GM18870 (cell line): ENCODE measurements at regions not wholly inside any gene's neighbourhood (a gene's known extent, or its start where the extent isn't known, plus 50 kb on each side); places are given as distances from the start of the nearest gene placed in this dataset.
"Not testable (repeated sequence)": the region's sequence is repeated elsewhere in the genome, so short reads cannot be mapped to it uniquely, and the experiment has no call there.

Source experiments
- ATAC-seq: cut with Tn5 transposase; IDR thresholded peaks from one replicate; pipeline ENCODE4 v1.9.1; 2021; ENCODE audit warnings: moderate library complexity; ENCODE audit not compliant: unreplicated experiment

- ATAC-seq: no peak
These were observed 280.3 kb upstream of the TUT7 start for GRCh38 chr9:86634501-86634900.

DNA sequence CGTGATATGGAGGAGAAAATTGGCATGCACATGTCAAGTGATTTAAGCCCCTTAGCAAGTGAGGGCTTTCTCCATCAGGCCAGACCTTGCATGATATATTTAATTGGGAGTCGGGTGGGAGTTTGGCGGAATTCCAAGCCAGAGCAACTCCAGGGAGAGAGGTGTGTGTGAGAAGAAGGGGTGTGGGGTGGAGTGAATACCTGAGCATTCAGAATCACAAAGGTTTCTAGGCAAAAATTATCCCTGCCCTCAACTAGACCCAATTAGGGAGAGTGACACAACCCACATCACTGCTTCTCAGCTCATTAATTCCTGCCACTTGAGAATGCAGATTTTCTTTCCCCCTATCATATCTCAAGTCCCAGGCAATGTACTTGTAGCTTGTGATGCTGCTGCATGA is 279.7 kb upstream of the TUT7 start:
- no peak for ATAC-seq

DNA sequence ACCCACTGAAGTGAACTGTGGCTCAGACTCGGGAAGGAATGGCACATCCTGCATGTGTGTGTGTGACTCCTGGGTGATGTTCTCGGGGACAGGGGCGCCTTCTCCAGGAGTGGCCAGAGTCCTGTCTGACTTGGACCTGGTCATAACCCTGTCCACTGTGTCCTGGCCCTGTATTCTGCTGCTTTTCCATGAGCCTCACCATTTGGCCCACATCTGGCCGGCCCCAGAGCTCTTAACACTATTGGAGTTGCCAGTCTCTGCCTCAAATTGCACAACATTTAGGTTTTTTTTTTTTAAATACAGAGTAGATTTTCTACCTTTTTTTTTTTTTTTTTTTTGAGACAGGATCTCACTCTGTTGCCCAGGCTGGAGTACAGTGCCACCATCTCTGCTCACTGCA is 278.3 kb upstream of the TUT7 start:
- no peak for ATAC-seq

- no peak for ATAC-seq
These were observed 275.3 kb upstream of the TUT7 start for GRCh38 chr9:86629530-86629929.

- ATAC-seq: no peak
These were observed 272.6 kb upstream of the TUT7 start for GRCh38 chr9:86626802-86627201.

DNA sequence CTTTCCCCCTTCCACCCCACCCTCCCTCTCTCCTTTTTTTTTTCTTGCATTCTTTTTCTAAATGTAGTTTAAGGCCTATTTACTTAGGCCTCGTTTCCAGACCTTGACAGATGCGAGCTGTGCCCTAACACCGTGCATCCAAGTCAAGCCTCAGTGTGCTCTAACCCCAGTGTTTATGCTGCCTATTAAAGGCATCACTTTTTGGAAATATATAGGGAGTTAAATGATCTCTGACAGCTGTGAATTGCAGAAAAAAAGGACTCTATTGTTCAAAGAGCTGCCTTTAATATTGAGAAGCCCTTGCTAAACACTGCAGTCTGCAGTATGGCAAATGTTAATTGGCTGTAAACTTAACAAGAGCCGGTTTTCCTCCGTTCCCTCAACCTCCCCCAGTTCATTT is 270.4 kb upstream of the TUT7 start:
- no peak for ATAC-seq

DNA sequence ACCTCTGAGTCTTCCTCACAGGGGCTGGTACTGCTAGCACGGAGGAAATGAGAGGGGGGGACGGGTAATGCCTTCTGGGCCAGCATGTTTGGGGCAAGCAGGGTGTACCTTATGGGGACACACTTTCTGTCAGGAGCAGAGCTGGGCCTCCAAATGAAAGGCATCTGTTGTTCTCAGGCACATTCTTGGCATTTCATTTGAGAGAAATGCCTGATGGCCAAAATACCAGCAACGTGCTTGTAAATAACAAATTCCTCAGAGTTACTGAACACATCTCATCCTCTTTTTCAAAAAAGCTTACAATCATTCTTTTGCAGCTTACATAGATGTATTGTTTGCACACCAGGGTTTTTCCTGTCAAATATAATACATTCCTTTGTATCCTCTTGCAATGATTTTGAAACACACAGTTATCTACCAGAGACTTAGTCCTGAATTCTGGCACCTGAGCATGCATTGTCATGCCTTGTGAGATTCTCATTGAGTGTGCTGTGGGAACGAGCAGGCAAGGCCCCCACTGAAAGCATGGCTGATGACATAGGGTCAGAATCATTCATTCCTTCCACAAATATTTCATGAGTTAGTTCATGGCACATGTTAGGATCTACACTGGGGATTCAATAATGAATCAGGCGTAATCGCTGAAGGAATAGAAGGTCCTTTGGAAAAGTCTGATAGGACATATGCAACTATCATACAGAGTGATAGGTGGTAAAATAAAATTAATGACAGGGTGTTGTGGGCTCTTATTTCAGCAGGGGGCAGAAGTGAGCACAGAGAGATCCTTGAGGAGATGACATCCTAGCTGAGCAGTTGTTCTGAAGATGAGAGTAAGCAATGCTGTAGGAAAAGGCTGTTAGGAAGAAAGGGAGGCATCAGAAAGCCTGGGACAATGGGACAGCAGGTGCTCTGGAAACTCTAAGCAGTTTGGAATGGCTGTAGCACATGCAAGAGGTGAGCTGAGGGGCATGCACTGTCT is 260.9 kb upstream of the TUT7 start:
- ATAC-seq: no peak

- ATAC-seq: no peak
These were observed 259.7 kb upstream of the TUT7 start for GRCh38 chr9:86613943-86614342.

DNA sequence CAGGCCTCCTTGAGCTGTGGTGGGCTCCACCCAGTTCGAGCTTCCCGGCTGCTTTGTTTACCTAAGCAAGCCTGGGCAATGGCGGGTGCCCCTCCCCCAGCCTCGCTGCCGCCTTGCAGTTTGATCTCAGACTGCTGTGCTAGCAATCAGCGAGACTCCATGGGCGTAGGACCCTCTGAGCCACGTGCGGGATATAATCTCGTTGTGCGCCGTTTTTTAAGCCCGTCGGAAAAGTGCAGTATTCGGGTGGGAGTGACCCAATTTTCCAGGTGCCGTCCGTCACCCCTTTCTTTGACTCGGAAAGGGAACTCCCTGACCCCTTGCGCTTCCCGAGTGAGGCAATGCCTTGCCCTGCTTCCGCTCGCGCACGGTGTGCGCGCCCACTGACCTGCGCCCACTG is 257.3 kb upstream of the TUT7 start:
- ATAC-seq: not testable (repeated sequence)

DNA sequence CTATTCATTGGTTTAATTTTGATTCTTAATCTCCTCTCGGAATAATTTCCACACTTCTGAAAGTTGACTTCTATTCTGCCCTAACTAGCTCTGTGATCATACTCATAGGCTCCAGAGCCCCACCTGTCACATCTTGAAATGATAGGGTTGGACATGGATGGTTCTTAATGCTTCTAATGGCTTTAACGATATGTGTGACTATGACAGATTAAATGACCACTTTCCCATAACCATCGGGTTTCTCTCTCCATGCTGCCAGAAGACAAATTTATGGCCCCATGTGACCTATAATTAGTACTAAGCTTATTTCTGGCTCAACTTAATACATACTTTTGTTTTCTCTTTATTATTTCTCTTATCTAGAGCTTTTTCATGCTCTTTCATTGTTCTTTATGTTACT is 251.1 kb upstream of the TUT7 start:
- ATAC-seq: no peak

DNA sequence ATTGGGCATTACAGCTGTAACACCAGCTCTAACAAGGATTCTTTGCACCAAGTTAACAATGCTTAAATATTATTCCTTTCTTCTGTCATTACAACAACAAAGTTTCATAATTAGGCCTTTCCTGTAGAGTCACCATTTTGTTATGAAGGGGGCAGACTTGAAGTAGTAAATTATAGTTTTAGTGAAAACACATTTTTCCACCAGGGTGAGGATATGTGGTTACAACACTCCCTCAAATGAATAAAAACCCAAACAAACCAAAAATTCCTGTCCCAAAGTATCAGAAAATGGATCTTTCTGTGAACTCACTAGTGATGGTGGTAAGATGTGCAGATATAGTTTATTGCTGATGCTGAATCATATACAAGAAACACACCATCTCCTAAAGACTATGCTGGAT is 250.5 kb upstream of the TUT7 start:
- ATAC-seq: no peak

DNA sequence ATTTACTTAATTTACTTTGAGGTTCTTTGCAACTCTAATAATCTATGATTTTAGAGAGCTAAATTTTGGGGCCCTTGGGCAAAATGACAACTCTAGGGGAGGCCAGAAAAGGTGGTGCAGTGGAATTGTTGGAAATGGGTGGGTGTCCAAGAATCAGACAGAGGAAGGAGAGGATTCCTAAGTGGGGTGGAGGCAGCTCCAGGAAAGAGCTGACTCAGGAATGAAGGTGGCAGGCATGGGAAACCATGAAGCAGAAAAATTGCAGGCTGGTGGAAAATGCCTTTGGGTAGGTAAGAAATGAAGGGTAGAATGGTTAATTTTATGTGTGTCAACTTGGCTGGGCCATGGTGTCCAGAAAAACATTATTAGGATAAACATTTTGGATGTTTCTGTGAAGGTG is 248.5 kb upstream of the TUT7 start:
- no peak for ATAC-seq

GRCh38 chr9:86601697-86602096 is 247.5 kb upstream of the TUT7 start:
- ATAC-seq: no peak

DNA sequence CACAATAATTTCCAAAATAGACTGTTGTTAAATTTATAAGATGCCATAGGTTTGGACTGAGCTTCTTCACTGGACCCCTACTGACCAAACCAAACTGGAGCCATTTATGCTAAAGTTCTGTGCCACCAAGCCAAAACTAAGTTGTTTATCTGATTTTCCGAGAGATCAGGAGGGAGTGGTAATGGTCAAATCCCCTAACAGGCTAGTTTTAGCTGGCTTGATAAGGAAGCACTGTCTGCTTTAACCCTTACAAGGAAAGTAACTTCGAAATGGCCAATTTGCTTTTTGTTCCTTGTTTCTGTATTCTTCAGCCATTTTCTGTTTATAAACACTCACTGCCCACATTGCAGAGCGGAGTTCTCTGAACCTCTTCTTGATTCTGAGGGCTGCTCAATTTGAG is 246.8 kb upstream of the TUT7 start:
- ATAC-seq: no peak

GRCh38 chr9:86600291-86600690 is 246.1 kb upstream of the TUT7 start:
- ATAC-seq: no peak

- ATAC-seq: no peak
These were observed 245.4 kb upstream of the TUT7 start for GRCh38 chr9:86599561-86599960.

- no peak for ATAC-seq
These were observed 244.4 kb upstream of the TUT7 start for GRCh38 chr9:86598411-86599239.

- ATAC-seq: no peak
These were observed 240.5 kb upstream of the TUT7 start for GRCh38 chr9:86594724-86595123.

DNA sequence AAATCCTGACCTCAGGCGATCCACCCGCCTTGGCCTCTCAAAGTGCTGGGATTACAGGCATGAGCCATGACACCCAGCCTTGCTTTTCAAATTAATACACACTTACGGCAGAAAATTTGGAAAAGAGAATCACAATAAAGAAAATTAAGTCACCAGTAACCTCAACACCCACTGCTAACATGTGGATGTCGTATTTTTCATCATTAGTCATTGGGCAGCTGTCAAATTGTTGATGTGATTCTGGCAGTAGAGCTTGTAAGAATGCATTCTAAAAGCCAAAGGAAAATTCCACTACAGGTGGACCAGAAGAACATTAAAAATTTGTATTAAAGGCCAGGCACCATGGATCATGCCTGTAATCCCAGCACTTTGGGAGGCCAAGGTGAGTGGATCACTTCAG is 237.3 kb upstream of the TUT7 start:
- ATAC-seq: no peak

- ATAC-seq: no peak
These were observed 235.5 kb upstream of the TUT7 start for GRCh38 chr9:86589730-86590129.

DNA sequence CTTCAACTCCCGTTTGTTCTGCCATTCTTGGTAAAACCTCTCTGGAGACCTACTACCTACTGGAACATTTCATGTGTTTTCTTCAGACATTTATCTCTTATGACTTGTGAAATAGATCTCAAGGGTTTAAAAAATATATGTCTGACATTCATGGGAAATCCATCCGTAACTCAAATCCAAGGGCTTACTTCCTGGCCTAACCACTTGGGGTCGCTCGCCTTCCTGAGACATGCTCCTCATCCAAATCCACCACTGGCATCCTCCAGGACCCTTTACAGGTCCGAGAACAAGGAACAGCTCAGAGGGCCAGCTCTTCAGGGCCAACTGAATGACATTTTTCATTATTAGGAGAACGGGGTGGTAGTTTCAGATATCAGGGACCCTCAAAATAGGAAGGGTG is 235.1 kb upstream of the TUT7 start:
- ATAC-seq: no peak

DNA sequence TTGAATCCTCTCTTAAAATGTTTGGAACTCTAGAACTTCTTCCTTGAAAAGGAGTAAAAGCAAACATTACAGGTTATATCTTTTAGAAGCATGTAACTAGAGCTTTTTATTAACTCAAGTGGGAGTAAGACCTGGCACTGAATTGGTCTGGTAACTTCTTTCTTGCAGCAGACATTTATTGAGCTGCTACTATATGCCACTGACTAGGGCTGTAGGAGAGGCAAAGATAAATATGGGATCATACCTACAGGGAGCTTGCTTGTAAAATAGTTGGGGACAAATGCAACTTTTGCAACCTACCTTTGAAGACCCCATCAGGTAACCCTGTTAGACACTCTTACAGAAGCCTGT is 231.9 kb upstream of the TUT7 start:
- no peak for ATAC-seq
